Mucosa of descending colon (tissue), 3 donors: ENCODE measurements at regions not wholly inside any gene's neighbourhood (a gene's known extent, or its start where the extent isn't known, plus 50 kb on each side); places are given as distances from the start of the nearest gene placed in this dataset.

Experiments
- ATAC-seq: fragments of 200-7000 bp; cut with Tn5 transposase; one replicate; pipeline ENCODE4 v1.9.1; 2020; ENCODE audit warnings: mild to moderate bottlenecking, moderate library complexity
- DNase-seq, 3 donors: peaks; one replicate each; pipeline ENCODE4 v3.0.0-alpha.2; 2020
- H3K36me3 ChIP-seq: fragments of 200-600 bp; one replicate; pipeline ENCODE4 v1.8.0; 2021; ENCODE audit warnings: low read depth, mild to moderate bottlenecking
- H3K4me1 ChIP-seq: fragments of 200-600 bp; one replicate; pipeline ENCODE4 v1.8.0; 2021; ENCODE audit warnings: low read depth, mild to moderate bottlenecking
- H3K4me3 ChIP-seq: fragments of 200-600 bp; one replicate; pipeline ENCODE4 v1.8.0; 2021; ENCODE audit warnings: mild to moderate bottlenecking
- H3K9me3 ChIP-seq: fragments of 200-600 bp; one replicate; pipeline ENCODE4 v1.8.0; 2021; ENCODE audit warnings: mild to moderate bottlenecking
- intact Hi-C, 2 donors: fragments of 100-400 bp; cut with DNase I in 1 of 2; cut with micrococcal nuclease in 1 of 2; formaldehyde crosslinking; loops; one replicate each; pipeline versions ENCODE4 v1.11.0 to v1.11.1; 2022; cut with DNase I, micrococcal nuclease
- TF ChIP-seq, protein P1 (sequence below): fragments of 200-600 bp; IDR thresholded peaks from one replicate; pipeline ENCODE4 v1.8.0; 2022; ENCODE audit warnings: antibody characterized with exemption, mild to moderate bottlenecking
- donor health status: DM: no; HTN: no; CAD: no; lungs with moderate emphysema.
- donor health status: DM: no; HTN: no; CAD: no.
- donor health status: DM: no; HTN: yes; CAD: no.

DNA sequence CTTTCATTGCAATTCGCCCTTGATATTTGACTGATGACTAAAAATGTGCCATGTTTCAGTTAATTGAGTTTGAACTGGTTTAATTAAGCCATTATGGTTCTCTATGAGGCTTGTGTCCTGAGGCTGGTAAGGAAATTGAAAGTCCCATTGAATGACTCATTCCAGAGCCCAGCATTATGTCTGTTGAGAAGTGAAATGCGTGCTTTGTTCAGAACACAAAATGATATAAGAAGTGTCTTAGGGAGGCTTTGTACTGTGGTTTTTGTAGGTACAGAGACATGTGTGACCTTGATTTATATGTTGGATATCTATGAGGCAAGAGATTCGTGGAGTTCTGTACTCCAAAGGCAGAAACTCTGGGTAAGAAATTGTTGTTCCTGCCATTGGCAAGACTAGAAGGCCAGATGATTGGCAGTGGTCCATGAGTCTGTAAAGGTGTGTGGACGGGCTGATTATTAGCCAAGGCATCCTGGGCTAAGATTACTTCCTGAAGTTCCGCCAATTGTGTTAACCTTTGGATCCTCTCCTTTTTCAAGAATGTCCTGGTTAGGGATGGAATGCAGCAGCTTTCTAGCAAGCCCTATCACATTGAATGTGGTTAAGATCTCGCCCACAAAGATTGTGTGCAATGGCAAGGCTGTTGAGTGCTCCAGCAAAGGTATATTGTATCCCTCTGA lies 103.7 kb downstream of the NPIPB5 start:
- Histone ChIP-seq H3K4me1 (no peaks in the 10 kb centered on the region), H3K4me3 (no peak overlapping the region), H3K9me3 (no peaks in the 10 kb centered on the region), H3K36me3 (no peaks in the 10 kb centered on the region)
- intact Hi-C loops: no loop called here
- peak; percentile 88 for ATAC-seq
- peak in 1 of 3 donors; percentile 82 for DNase-seq
- TF ChIP-seq, protein P1, sequence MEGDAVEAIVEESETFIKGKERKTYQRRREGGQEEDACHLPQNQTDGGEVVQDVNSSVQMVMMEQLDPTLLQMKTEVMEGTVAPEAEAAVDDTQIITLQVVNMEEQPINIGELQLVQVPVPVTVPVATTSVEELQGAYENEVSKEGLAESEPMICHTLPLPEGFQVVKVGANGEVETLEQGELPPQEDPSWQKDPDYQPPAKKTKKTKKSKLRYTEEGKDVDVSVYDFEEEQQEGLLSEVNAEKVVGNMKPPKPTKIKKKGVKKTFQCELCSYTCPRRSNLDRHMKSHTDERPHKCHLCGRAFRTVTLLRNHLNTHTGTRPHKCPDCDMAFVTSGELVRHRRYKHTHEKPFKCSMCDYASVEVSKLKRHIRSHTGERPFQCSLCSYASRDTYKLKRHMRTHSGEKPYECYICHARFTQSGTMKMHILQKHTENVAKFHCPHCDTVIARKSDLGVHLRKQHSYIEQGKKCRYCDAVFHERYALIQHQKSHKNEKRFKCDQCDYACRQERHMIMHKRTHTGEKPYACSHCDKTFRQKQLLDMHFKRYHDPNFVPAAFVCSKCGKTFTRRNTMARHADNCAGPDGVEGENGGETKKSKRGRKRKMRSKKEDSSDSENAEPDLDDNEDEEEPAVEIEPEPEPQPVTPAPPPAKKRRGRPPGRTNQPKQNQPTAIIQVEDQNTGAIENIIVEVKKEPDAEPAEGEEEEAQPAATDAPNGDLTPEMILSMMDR: no peak

DNA sequence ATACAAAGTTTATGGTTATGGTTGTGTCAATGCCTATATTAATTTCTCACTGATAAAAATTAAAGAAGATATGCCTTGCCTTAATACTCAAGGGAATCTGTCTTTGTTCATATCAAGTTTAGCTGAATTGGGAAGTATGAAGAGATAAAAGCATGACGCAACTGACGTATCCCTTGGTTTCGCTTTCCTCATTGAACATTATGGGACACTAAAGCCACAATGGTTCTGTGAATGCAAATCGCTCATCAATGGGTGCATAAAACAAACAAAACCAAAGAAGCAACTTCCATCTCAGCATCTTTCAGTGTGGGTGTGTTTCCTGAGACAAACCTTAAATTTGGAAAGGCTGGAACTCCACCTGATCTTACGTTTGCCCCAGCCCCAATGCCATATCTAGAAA lies 108.2 kb downstream of the NPIPB5 start:
- TF ChIP-seq, protein P1: no peak
- intact Hi-C loops: no loop called here
- no peaks in the 10 kb centered on the region for H3K9me3 ChIP-seq

DNA sequence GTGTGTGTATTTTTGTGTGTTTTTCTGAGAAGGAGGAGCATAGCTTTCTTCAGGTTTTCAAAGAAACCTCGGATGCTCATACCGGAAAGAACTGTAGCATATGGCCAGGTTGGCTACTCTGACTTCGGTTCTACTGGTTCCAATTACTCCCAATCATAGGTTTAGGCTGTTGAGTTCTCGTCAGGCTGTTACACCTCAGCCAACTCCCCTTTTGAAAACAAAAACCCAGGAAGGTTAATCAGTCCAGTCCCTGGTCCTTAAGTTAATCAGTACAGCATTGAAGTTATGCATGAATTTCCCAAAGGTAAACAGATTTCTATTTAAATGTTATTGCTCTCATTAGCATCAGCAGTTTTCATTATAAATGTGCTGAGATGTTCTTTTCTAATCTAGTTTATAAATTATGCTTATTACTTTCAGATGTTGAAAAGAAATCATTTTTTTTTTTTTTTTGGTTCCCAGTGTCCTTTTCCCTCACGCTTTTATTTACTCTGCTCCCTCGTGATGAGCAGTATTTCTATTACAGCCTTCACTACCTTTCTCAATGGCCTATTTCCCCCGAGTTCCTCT lies 111.0 kb downstream of the NPIPB5 start:
- no peaks in the 10 kb centered on the region for H3K4me1 ChIP-seq
- no peak overlapping the region for H3K4me3 ChIP-seq
- H3K9me3 ChIP-seq: no peaks in the 10 kb centered on the region
- intact Hi-C loops: no loop called here
- ATAC-seq (no peak), DNase-seq (no peak)
- TF ChIP-seq, protein P1: no peak
- no peaks in the 10 kb centered on the region for H3K36me3 ChIP-seq

More for the DNA sequence above, 108.2 kb downstream of the NPIPB5 start:
- DNase-seq: no peak
- no peaks in the 10 kb centered on the region for H3K4me1 ChIP-seq
- no peak for ATAC-seq
- H3K4me3 ChIP-seq: no peak overlapping the region
- H3K36me3 ChIP-seq: no peaks in the 10 kb centered on the region

DNA sequence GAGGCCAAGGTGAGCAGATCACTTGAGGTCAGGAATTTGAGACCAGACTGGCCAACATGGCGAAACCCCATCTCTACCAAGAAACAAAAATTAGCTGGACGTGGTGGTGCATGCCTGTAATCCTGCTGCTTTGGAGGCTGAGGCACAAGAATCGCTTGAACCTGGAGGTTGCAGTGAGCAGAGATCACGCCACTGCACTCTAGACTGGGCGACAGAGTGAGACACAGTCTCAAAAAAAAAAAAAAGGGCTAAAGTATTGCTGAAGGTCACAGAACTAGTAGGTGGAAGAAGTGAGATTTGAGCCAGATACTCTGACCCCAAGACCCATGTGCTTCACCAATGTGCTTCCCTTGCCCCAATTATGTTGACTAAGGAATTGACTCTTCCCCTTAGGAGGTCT lies 112.0 kb downstream of the NPIPB5 start:
- no peaks in the 10 kb centered on the region for H3K4me1 ChIP-seq
- ATAC-seq (no peak), DNase-seq (no peak)
- H3K36me3 ChIP-seq: no peaks in the 10 kb centered on the region
- H3K4me3 ChIP-seq: no peak overlapping the region
- H3K9me3 ChIP-seq: no peaks in the 10 kb centered on the region
- TF ChIP-seq, protein P1: no peak
- intact Hi-C loops: no loop called here

DNA sequence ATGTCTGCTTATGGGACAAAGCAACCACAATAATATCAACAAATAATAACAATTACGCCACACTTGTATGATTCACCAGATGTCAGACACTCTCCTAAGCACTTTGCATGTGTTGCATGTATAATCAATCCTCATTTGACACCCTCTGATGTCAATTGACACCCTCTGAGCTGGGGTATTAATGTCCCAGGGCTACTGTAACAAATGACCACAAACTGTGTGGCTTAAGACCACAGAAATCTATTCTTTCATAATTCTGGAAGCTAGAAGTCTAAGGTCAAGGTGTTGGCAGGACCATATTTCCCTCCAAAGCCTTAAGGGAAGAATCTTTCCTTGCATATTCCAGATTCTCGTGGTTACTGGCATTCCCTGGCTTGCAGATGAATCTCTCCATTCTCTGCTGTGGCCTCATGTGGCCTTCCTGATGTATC lies 112.7 kb downstream of the NPIPB5 start:
- intact Hi-C loops: no loop called here
- no peak for ATAC-seq

More for the DNA sequence above, 112.7 kb downstream of the NPIPB5 start:
- no peaks in the 10 kb centered on the region for H3K9me3 ChIP-seq
- TF ChIP-seq, protein P1: no peak
- H3K36me3 ChIP-seq: no peaks in the 10 kb centered on the region
- H3K4me1 ChIP-seq: no peaks in the 10 kb centered on the region
- H3K4me3 ChIP-seq: no peak overlapping the region
- DNase-seq: no peak
